GM19099 (cell line): ENCODE measurements at regions not wholly inside any gene's neighbourhood (a gene's known extent, or its start where the extent isn't known, plus 50 kb on each side); places are given as distances from the start of the nearest gene placed in this dataset.

Experiments used
- POLR2A ChIP-seq: IDR thresholded peaks from 3 replicates; pipeline ENCODE4 v1.6.1; 2011; ENCODE audit warnings: low read depth; ENCODE audit not compliant: insufficient read length; ENCODE audit errors: extremely low read depth

- TF ChIP-seq POLR2A, result no peak
These were observed 65.0 kb upstream of the BTN3A2 start for GRCh38 chr6:26300043-26300331.

GRCh38 chr6:26300359-26300758, 64.6 kb upstream of the BTN3A2 start:
- no peak for TF ChIP-seq POLR2A

- no peak for TF ChIP-seq POLR2A
These were observed 64.2 kb upstream of the BTN3A2 start for GRCh38 chr6:26300828-26301227.

- TF ChIP-seq POLR2A, result no peak
These were observed 63.4 kb upstream of the BTN3A2 start for GRCh38 chr6:26301638-26302037.

- no peak for TF ChIP-seq POLR2A
These were observed 61.9 kb upstream of the BTN3A2 start for GRCh38 chr6:26302941-26303559.

- TF ChIP-seq POLR2A, result no peak
These were observed 60.7 kb upstream of the BTN3A2 start for GRCh38 chr6:26304213-26304796.

- no peak for TF ChIP-seq POLR2A
These were observed 60.0 kb upstream of the BTN3A2 start for GRCh38 chr6:26304797-26305640.

GRCh38 chr6:26305641-26305969, 59.4 kb upstream of the BTN3A2 start:
- no peak for TF ChIP-seq POLR2A

- TF ChIP-seq POLR2A, result no peak
These were observed 58.8 kb upstream of the BTN3A2 start for GRCh38 chr6:26306232-26306631.

GRCh38 chr6:26307850-26308249, 57.1 kb upstream of the BTN3A2 start:
- TF ChIP-seq POLR2A, result no peak

GRCh38 chr6:26309731-26310142, 55.3 kb upstream of the BTN3A2 start:
- TF ChIP-seq POLR2A, result peak; percentile 36

GRCh38 chr6:26311012-26311384, 54.0 kb upstream of the BTN3A2 start:
- TF ChIP-seq POLR2A, result no peak

GRCh38 chr6:26311385-26312095, 53.5 kb upstream of the BTN3A2 start:
- no peak for TF ChIP-seq POLR2A

- TF ChIP-seq POLR2A, result no peak
These were observed 52.9 kb upstream of the BTN3A2 start for GRCh38 chr6:26312096-26312463.

GRCh38 chr6:26312501-26313397, 52.2 kb upstream of the BTN3A2 start:
- no peak for TF ChIP-seq POLR2A
